ENCODE measurements at regions not wholly inside any gene's neighbourhood (a gene's known extent, or its start where the extent isn't known, plus 50 kb on each side); places are given as distances from the start of the nearest gene placed in this dataset.

GRCh38 chr21:36550761-36551160, 70.8 kb upstream of the CLDN14 start:
- no peaks in the 10 kb centered on the region for H3K79me2 ChIP-seq (ENCODE audit: insufficient read depth, low read length)
- TF ChIP-seq CTCF (IDR thresholded peaks at IDR 0.05; ENCODE audit: insufficient read depth, low read length, poor library complexity, severe bottlenecking) (no peak), EZH2phosphoT487 (conservative IDR thresholded peaks at IDR 0.05; ENCODE audit: low read length) (no peak)
- no peaks in the 10 kb centered on the region for H4K20me1 ChIP-seq (ENCODE audit: low read depth, low read length)
- no peaks in the 10 kb centered on the region for H3F3A ChIP-seq (ENCODE audit: insufficient read depth)
- H3K27me3 ChIP-seq (ENCODE audit: low read length), result no peaks in the 10 kb centered on the region
- H3K9me3 ChIP-seq (ENCODE audit: insufficient read depth, low read length), result no peaks in the 10 kb centered on the region
- no peak overlapping the region for H3K4me3 ChIP-seq (ENCODE audit: insufficient read depth, low read length, poor library complexity, severe bottlenecking)
- H2AFZ ChIP-seq (ENCODE audit: low read depth, low read length, severe bottlenecking), result no peak overlapping the region
- H3K9me2 ChIP-seq (replicated peaks; ENCODE audit: insufficient read depth, low read length), result no peaks in the 10 kb centered on the region
- H3K4me2 ChIP-seq (ENCODE audit: low read depth, low read length, poor library complexity, severe bottlenecking), result no peak overlapping the region
- H3K27ac ChIP-seq (ENCODE audit: low read depth, low read length), result no peak overlapping the region
- H3K9ac ChIP-seq (ENCODE audit: low read length), result no peak overlapping the region
- no peaks in the 10 kb centered on the region for H3K36me3 ChIP-seq (ENCODE audit: low read length)

GRCh38 chr21:36551321-36551720, 71.4 kb upstream of the CLDN14 start:
- H3K27ac ChIP-seq (ENCODE audit: low read depth, low read length), result no peak overlapping the region
- no peaks in the 10 kb centered on the region for H3K36me3 ChIP-seq (ENCODE audit: low read length)
- H3K9me2 ChIP-seq (replicated peaks; ENCODE audit: insufficient read depth, low read length), result no peaks in the 10 kb centered on the region
- H3K4me2 ChIP-seq (ENCODE audit: low read depth, low read length, poor library complexity, severe bottlenecking), result no peak overlapping the region
- H4K20me1 ChIP-seq (ENCODE audit: low read depth, low read length), result no peaks in the 10 kb centered on the region
- no peaks in the 10 kb centered on the region for H3K27me3 ChIP-seq (ENCODE audit: low read length)
- no peak for TF ChIP-seq CTCF (IDR thresholded peaks at IDR 0.05; ENCODE audit: insufficient read depth, low read length, poor library complexity, severe bottlenecking)
- no peak for TF ChIP-seq EZH2phosphoT487 (conservative IDR thresholded peaks at IDR 0.05; ENCODE audit: low read length)
- no peak overlapping the region for H2AFZ ChIP-seq (ENCODE audit: low read depth, low read length, severe bottlenecking)
- H3F3A ChIP-seq (ENCODE audit: insufficient read depth), result no peaks in the 10 kb centered on the region
- no peak overlapping the region for H3K4me3 ChIP-seq (ENCODE audit: insufficient read depth, low read length, poor library complexity, severe bottlenecking)
- H3K9ac ChIP-seq (ENCODE audit: low read length), result no peak overlapping the region
- no peaks in the 10 kb centered on the region for H3K9me3 ChIP-seq (ENCODE audit: insufficient read depth, low read length)
- no peaks in the 10 kb centered on the region for H3K79me2 ChIP-seq (ENCODE audit: insufficient read depth, low read length)

GRCh38 chr21:36551731-36552433, 72.0 kb upstream of the CLDN14 start:
- TF ChIP-seq EZH2phosphoT487 (conservative IDR thresholded peaks at IDR 0.05; ENCODE audit: low read length), result no peak
- no peak for TF ChIP-seq CTCF (IDR thresholded peaks at IDR 0.05; ENCODE audit: insufficient read depth, low read length, poor library complexity, severe bottlenecking)
- Histone ChIP-seq H3K9me2 (replicated peaks; ENCODE audit: insufficient read depth, low read length) (no peaks in the 10 kb centered on the region), H3K9me3 (ENCODE audit: insufficient read depth, low read length) (no peaks in the 10 kb centered on the region), H3K4me3 (ENCODE audit: insufficient read depth, low read length, poor library complexity, severe bottlenecking) (no peak overlapping the region), H3K79me2 (ENCODE audit: insufficient read depth, low read length) (no peaks in the 10 kb centered on the region), H3K27me3 (ENCODE audit: low read length) (no peaks in the 10 kb centered on the region), H3K9ac (ENCODE audit: low read length) (no peak overlapping the region), H3K27ac (ENCODE audit: low read depth, low read length) (no peak overlapping the region), H3F3A (ENCODE audit: insufficient read depth) (no peaks in the 10 kb centered on the region), H3K36me3 (ENCODE audit: low read length) (no peaks in the 10 kb centered on the region), H2AFZ (ENCODE audit: low read depth, low read length, severe bottlenecking) (no peak overlapping the region), H3K4me2 (ENCODE audit: low read depth, low read length, poor library complexity, severe bottlenecking) (no peak overlapping the region), H4K20me1 (ENCODE audit: low read depth, low read length) (no peaks in the 10 kb centered on the region)
